ENCODE measurements at regions not wholly inside any gene's neighbourhood (a gene's known extent, or its start where the extent isn't known, plus 50 kb on each side); places are given as distances from the start of the nearest gene placed in this dataset.

GRCh38 chr2:821546-821945 is 129.1 kb upstream of the SNTG2 start:
- no peak for DNase-seq

- no peak for DNase-seq
Observed at GRCh38 chr2:819601-820000, 131.0 kb upstream of the SNTG2 start.

- no peak for DNase-seq
Observed at GRCh38 chr2:819121-819520, 131.5 kb upstream of the SNTG2 start.

GRCh38 chr2:817336-818015 is 133.2 kb upstream of the SNTG2 start:
- no peak for DNase-seq

- no peak for DNase-seq
Observed at GRCh38 chr2:816278-816677, 134.4 kb upstream of the SNTG2 start.

GRCh38 chr2:810397-810796 is 133.2 kb upstream of the TMEM18 start:
- no peak for DNase-seq

- no peak for DNase-seq
Observed at GRCh38 chr2:807300-807699, 130.1 kb upstream of the TMEM18 start.

GRCh38 chr2:805664-806063 is 128.5 kb upstream of the TMEM18 start:
- no peak for DNase-seq

GRCh38 chr2:797993-798392 is 120.8 kb upstream of the TMEM18 start:
- no peak for DNase-seq

GRCh38 chr2:797556-797955 is 120.3 kb upstream of the TMEM18 start:
- no peak for DNase-seq

- DNase-seq = no peak
Observed at GRCh38 chr2:796141-796985, 119.2 kb upstream of the TMEM18 start.

- no peak for DNase-seq
Observed at GRCh38 chr2:795531-796041, 118.4 kb upstream of the TMEM18 start.

GRCh38 chr2:794554-795241 is 117.5 kb upstream of the TMEM18 start:
- DNase-seq = no peak

GRCh38 chr2:793236-793635 is 116.0 kb upstream of the TMEM18 start:
- no peak for DNase-seq

- DNase-seq = no peak
Observed at GRCh38 chr2:792687-793086, 115.5 kb upstream of the TMEM18 start.

- no peak for DNase-seq
Observed at GRCh38 chr2:790634-791245, 113.5 kb upstream of the TMEM18 start.

- DNase-seq = no peak
Observed at GRCh38 chr2:790081-790480, 112.9 kb upstream of the TMEM18 start.

GRCh38 chr2:789529-789928 is 112.3 kb upstream of the TMEM18 start:
- DNase-seq = no peak

- no peak for DNase-seq
Observed at GRCh38 chr2:788227-789032, 111.2 kb upstream of the TMEM18 start.

- DNase-seq = no peak
Observed at GRCh38 chr2:784753-785152, 107.5 kb upstream of the TMEM18 start.

GRCh38 chr2:780581-780980 is 103.4 kb upstream of the TMEM18 start:
- no peak for DNase-seq

- DNase-seq = no peak
Observed at GRCh38 chr2:780002-780401, 102.8 kb upstream of the TMEM18 start.
